Liver (tissue), 7 donors: ENCODE measurements at regions not wholly inside any gene's neighbourhood (a gene's known extent, or its start where the extent isn't known, plus 50 kb on each side); places are given as distances from the start of the nearest gene placed in this dataset.

Source experiments
- DNase-seq: peaks from one replicate; pipeline ENCODE4 v3.0.0-alpha.2; 2017; ENCODE audit warnings: low spot score
- H3K27ac ChIP-seq, 2 donors: one replicate each; pipeline ENCODE4 v1.7.0; 2013; ENCODE audit warnings: inconsistent platforms in 2 of 2, low read length in 2 of 2, control low read depth in 1 of 2, low read depth in 1 of 2, mild to moderate bottlenecking in 1 of 2
- H3K27me3 ChIP-seq, 4 donors: one replicate each; pipeline versions ENCODE4 v1.6.1 to v1.7.0; 2013; ENCODE audit warnings: low read length in 3 of 4, inconsistent platforms in 1 of 4, mild to moderate bottlenecking in 1 of 4, moderate library complexity in 1 of 4; ENCODE audit not compliant: control insufficient read depth in 4 of 4, insufficient read depth in 4 of 4
- H3K36me3 ChIP-seq, 4 donors: one replicate each; pipeline versions ENCODE4 v1.6.1 to v1.7.0; 2013; ENCODE audit warnings: low read length in 3 of 4, mild to moderate bottlenecking in 3 of 4, low read depth in 1 of 4, moderate library complexity in 1 of 4; ENCODE audit not compliant: control insufficient read depth in 4 of 4, insufficient read depth in 3 of 4
- H3K4me1 ChIP-seq, 4 donors: one replicate each; pipeline versions ENCODE4 v1.6.1 to v1.7.0; 2013; ENCODE audit warnings: low read length in 3 of 4, mild to moderate bottlenecking in 3 of 4, moderate library complexity in 1 of 4; ENCODE audit not compliant: control insufficient read depth in 4 of 4, insufficient read depth in 4 of 4
- H3K4me3 ChIP-seq, 3 donors: one replicate each; pipeline versions ENCODE4 v1.6.1 to v1.7.0; 2013; ENCODE audit warnings: low read length in 3 of 3, control low read depth in 1 of 3, low read depth in 1 of 3, mild to moderate bottlenecking in 1 of 3
- H3K9ac ChIP-seq, 2 donors: one replicate each; pipeline ENCODE4 v1.7.0; 2013; ENCODE audit warnings: low read length in 2 of 2, mild to moderate bottlenecking in 2 of 2, moderate library complexity in 2 of 2, control low read depth in 1 of 2, low read depth in 1 of 2
- H3K9me3 ChIP-seq, 4 donors: one replicate each; pipeline versions ENCODE4 v1.6.1 to v1.7.0; 2013; ENCODE audit warnings: low read length in 3 of 4; ENCODE audit not compliant: control insufficient read depth in 4 of 4
- EGR1 ChIP-seq, 2 donors: IDR thresholded peaks; 2 replicates each; pipeline ENCODE4 v1.6.1; 2016 to 2018; ENCODE audit warnings: antibody characterized with exemption in 2 of 2, low read depth in 2 of 2
- FOXA1 ChIP-seq: IDR thresholded peaks from 2 replicates; pipeline ENCODE4 v1.6.1; 2016; ENCODE audit warnings: antibody characterized with exemption
- GABPA ChIP-seq, 2 donors: IDR thresholded peaks in 1 of 2; conservative IDR thresholded peaks in 1 of 2; 2 replicates each; pipeline ENCODE4 v1.6.1; 2016; ENCODE audit warnings: antibody characterized with exemption in 2 of 2, mild to moderate bottlenecking in 1 of 2, moderate library complexity in 1 of 2
- HNF4A ChIP-seq, 2 donors: conservative IDR thresholded peaks; 2 replicates each; pipeline ENCODE4 v1.6.1; 2016; ENCODE audit warnings: antibody characterized with exemption in 2 of 2, mild to moderate bottlenecking in 2 of 2
- HNF4G ChIP-seq: IDR thresholded peaks from 2 replicates; pipeline ENCODE4 v1.6.1; 2016; ENCODE audit warnings: antibody characterized with exemption
- JUND ChIP-seq, 2 donors: IDR thresholded peaks; 2 replicates each; pipeline ENCODE4 v1.6.1; 2016; ENCODE audit warnings: antibody characterized with exemption in 2 of 2
- MAX ChIP-seq: IDR thresholded peaks from 2 replicates; pipeline ENCODE4 v1.6.1; 2016; ENCODE audit warnings: antibody characterized with exemption
- NR2F2 ChIP-seq: IDR thresholded peaks from 2 replicates; pipeline ENCODE4 v1.6.1; 2016; ENCODE audit warnings: antibody characterized with exemption
- RAD21 ChIP-seq, 2 donors: IDR thresholded peaks; 2 replicates each; pipeline ENCODE4 v1.6.1; 2016; ENCODE audit warnings: antibody characterized with exemption in 2 of 2, mild to moderate bottlenecking in 2 of 2
- REST ChIP-seq: IDR thresholded peaks from 2 replicates; pipeline ENCODE4 v1.6.1; 2016; ENCODE audit warnings: antibody characterized with exemption, mild to moderate bottlenecking
- RXRA ChIP-seq, 2 donors: IDR thresholded peaks; 2 replicates each; pipeline ENCODE4 v1.6.1; 2017 to 2018; ENCODE audit warnings: antibody characterized with exemption in 2 of 2, mild to moderate bottlenecking in 1 of 2
- SP1 ChIP-seq: IDR thresholded peaks from 2 replicates; pipeline ENCODE4 v1.6.1; 2018; ENCODE audit warnings: antibody characterized with exemption, mild to moderate bottlenecking
- TAF1 ChIP-seq: conservative IDR thresholded peaks from 2 replicates; pipeline ENCODE4 v1.6.1; 2016; ENCODE audit warnings: antibody characterized with exemption, mild to moderate bottlenecking
- YY1 ChIP-seq: IDR thresholded peaks from 2 replicates; pipeline ENCODE4 v1.6.1; 2016; ENCODE audit warnings: antibody characterized with exemption, mild to moderate bottlenecking
- WGBS: extraction: QIAGEN DNeasy Blood & Tissue Kit; methylation state at CpG from one replicate; pipeline ENCODE4 v1.1.7; 2013; 5-methylcytosine and 5-hydroxymethylcytosine counted together
- TF ChIP-seq, protein P1 (sequence below): IDR thresholded peaks from 2 replicates; pipeline ENCODE4 v1.6.1; 2016; ENCODE audit warnings: antibody characterized with exemption
- donor health status: healthy.
- donor health status: healthy.
- donor health status: healthy.
- donor health status: healthy.

DNA sequence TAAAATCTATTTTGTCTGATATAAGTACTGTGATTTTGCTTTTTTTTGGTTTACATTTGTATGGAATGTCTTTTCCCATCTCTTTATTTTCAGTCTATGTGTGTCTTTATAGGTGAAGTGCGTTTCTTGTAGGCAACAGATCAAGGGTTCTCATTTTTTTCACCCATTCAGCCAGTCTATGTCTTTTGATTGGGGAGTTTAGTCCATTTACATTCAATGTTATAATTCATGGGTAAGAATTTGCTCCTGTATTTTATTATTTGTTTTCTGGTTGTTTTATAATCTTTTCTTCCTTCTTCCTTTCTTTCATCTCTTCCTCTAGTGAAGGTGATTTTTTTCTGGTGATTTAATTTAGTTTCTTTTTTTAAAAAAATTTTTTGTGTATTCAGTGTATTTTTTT lies 104.8 kb upstream of the TMEM229A start:
- Histone ChIP-seq H3K27me3 (no peaks in the 10 kb centered on the region), H3K4me1 (no peaks in the 10 kb centered on the region), H3K36me3 (no peaks in the 10 kb centered on the region), H3K9me3 (peaks cover 0 to 4% (median 0%) of the 10 kb centered on the region in 4 donors), H3K4me3 (no peak overlapping the region), H3K9ac (no peak overlapping the region), H3K27ac (no peak overlapping the region)
- DNase-seq, result no peak
- TF ChIP-seq TAF1, result no peak
- WGBS, result 58% methylated on average over 1 of the region's 1 CpG

DNA sequence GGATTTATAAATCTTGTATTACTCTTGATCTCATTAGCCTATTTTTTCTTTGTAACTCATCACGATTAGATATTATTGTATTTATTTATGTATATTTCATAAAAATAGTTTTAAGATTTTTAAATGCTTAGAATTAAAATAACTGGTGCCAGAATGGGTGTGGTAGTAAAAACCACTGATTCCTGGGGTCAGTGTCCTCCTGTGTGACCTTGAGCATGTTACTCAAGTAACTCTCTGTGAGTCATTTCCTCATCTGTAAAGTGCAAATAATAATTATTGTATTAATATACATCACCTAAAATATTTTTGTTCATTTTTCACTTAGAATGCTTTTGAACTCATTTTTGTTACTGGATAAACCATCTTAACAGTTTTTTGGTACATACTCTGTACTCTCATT lies 91.3 kb upstream of the TMEM229A start:
- TF ChIP-seq JUND (IDR thresholded peaks at IDR 0.05), result no peak
- no peak for TF ChIP-seq RAD21 (IDR thresholded peaks at IDR 0.05)
- no peak for TF ChIP-seq HNF4G
- TF ChIP-seq TAF1, result no peak
- no peak for TF ChIP-seq YY1
- TF ChIP-seq RXRA (IDR thresholded peaks at IDR 0.05), result no peak
- no peak for TF ChIP-seq SP1
- no peak for TF ChIP-seq EGR1 (IDR thresholded peaks at IDR 0.05; ENCODE audit: low read depth in 2 of 2)
- TF ChIP-seq, protein P1, sequence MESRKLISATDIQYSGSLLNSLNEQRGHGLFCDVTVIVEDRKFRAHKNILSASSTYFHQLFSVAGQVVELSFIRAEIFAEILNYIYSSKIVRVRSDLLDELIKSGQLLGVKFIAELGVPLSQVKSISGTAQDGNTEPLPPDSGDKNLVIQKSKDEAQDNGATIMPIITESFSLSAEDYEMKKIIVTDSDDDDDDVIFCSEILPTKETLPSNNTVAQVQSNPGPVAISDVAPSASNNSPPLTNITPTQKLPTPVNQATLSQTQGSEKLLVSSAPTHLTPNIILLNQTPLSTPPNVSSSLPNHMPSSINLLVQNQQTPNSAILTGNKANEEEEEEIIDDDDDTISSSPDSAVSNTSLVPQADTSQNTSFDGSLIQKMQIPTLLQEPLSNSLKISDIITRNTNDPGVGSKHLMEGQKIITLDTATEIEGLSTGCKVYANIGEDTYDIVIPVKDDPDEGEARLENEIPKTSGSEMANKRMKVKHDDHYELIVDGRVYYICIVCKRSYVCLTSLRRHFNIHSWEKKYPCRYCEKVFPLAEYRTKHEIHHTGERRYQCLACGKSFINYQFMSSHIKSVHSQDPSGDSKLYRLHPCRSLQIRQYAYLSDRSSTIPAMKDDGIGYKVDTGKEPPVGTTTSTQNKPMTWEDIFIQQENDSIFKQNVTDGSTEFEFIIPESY, result no peak
- TF ChIP-seq GABPA (IDR thresholded peaks at IDR 0.05 in 1 of 2, conservative IDR thresholded peaks at IDR 0.05 in 1 of 2), result no peak
- no peak for TF ChIP-seq NR2F2
- TF ChIP-seq MAX, result no peak
- TF ChIP-seq REST, result no peak
- no peak for TF ChIP-seq FOXA1
- TF ChIP-seq HNF4A (conservative IDR thresholded peaks at IDR 0.05), result no peak
- Histone ChIP-seq H3K36me3 (no peaks in the 10 kb centered on the region), H3K27ac (no peak overlapping the region), H3K4me1 (no peaks in the 10 kb centered on the region), H3K4me3 (no peak overlapping the region), H3K9ac (no peak overlapping the region), H3K9me3 (no peaks in the 10 kb centered on the region), H3K27me3 (no peaks in the 10 kb centered on the region)
- WGBS, result 63% methylated on average over 1 of the region's 1 CpG
- DNase-seq, result no peak

DNA sequence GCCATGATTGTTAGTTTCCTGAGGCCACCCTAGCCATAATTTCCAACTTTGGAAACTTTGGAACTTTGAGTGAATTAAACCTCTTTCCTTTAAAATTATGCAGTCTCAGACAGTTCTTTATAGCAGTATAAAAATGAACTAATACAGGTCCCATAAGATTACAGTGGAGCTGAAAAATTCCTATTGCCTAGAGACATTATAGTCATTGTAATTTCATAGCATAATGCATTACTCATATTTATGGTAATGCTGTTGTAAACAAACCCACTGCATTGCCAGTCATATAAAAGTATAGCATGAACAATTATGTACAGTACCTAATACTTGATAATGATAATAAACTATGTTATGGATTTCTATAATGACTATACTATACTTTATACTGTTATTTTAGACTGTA lies 88.0 kb upstream of the TMEM229A start:
- no peaks in the 10 kb centered on the region for H3K4me1 ChIP-seq
- DNase-seq, result no peak
- TF ChIP-seq HNF4A (conservative IDR thresholded peaks at IDR 0.05) (no peak), FOXA1 (no peak), REST (no peak), NR2F2 (no peak), YY1 (no peak)
- H3K36me3 ChIP-seq, result no peaks in the 10 kb centered on the region
- H3K27me3 ChIP-seq, result no peaks in the 10 kb centered on the region
- no peak overlapping the region for H3K4me3 ChIP-seq
- no peak overlapping the region for H3K27ac ChIP-seq
- H3K9ac ChIP-seq, result no peak overlapping the region
- no peaks in the 10 kb centered on the region for H3K9me3 ChIP-seq
